H1 (cell line): ENCODE measurements at regions not wholly inside any gene's neighbourhood (a gene's known extent, or its start where the extent isn't known, plus 50 kb on each side); places are given as distances from the start of the nearest gene placed in this dataset.

ENCODE experiments used
- ASH2L ChIP-seq: fragments of 200-600, 300-600 bp; sonication (generic); IDR thresholded peaks from one replicate; pipeline ENCODE4 v1.7.1; 2017; ENCODE audit warnings: low read length
- ATF2 ChIP-seq: IDR thresholded peaks from 2 replicates; pipeline ENCODE4 v1.6.1; 2012; ENCODE audit warnings: low read length, inconsistent platforms
- BRCA1 ChIP-seq: IDR thresholded peaks from 2 replicates; pipeline ENCODE4 v1.6.1; 2012; ENCODE audit warnings: low read depth, low read length, improper control_type of control experiment
- CHD2 ChIP-seq: IDR thresholded peaks from 2 replicates; pipeline ENCODE4 v1.6.1; 2012; ENCODE audit warnings: low read length, improper control_type of control experiment
- CTCF ChIP-seq, 3 experiments: IDR thresholded peaks; 1 replicate in 2 of 3; 2 replicates in 1 of 3; pipeline versions ENCODE4 v1.5.1 to v1.6.1; 2011; ENCODE audit warnings: low read length in 3 of 3, mild to moderate bottlenecking in 3 of 3, inconsistent platforms in 2 of 3, low read depth in 1 of 3, moderate library complexity in 1 of 3; ENCODE audit not compliant: insufficient read depth in 1 of 3; ENCODE audit errors: control extremely low read depth in 1 of 3
- JUN ChIP-seq: IDR thresholded peaks from 2 replicates; pipeline ENCODE4 v1.6.1; 2011; ENCODE audit warnings: low read depth, mild to moderate bottlenecking, improper control_type of control experiment, low read length
- POLR2A ChIP-seq, 2 experiments: IDR thresholded peaks; 1 replicate in 1 of 2; 2 replicates in 1 of 2; pipeline ENCODE4 v1.6.1; 2011; ENCODE audit warnings: low read depth in 2 of 2, low read length in 2 of 2, mild to moderate bottlenecking in 2 of 2; ENCODE audit errors: control extremely low read depth in 1 of 2
- RAD21 ChIP-seq, 2 experiments: IDR thresholded peaks in 1 of 2; conservative IDR thresholded peaks in 1 of 2; 2 replicates each; pipeline ENCODE4 v1.6.1; 2011; ENCODE audit warnings: low read depth in 2 of 2, low read length in 2 of 2, improper control_type of control experiment in 1 of 2, inconsistent platforms in 1 of 2, mild to moderate bottlenecking in 1 of 2, moderate library complexity in 1 of 2
- RFX5 ChIP-seq: IDR thresholded peaks from 2 replicates; pipeline ENCODE4 v1.6.1; 2011; ENCODE audit warnings: low read depth, low read length, improper control_type of control experiment, borderline replicate concordance
- TAF1 ChIP-seq: IDR thresholded peaks from 2 replicates; pipeline ENCODE4 v1.6.1; 2011; ENCODE audit warnings: mild to moderate bottlenecking, low read depth, low read length
- ZNF274 ChIP-seq: IDR thresholded peaks from 2 replicates; pipeline ENCODE4 v1.7.0; 2012; ENCODE audit warnings: low read length, borderline replicate concordance; ENCODE audit errors: extremely low read depth

- TF ChIP-seq CTCF (IDR thresholded peaks at IDR 0.05; ENCODE audit: control extremely low read depth in 1 of 3, insufficient read depth in 1 of 3, low read depth in 1 of 3, low read length in 3 of 3) (peak in 2 of 3 experiments; percentile 8 to 40; a peak in 1 of 4 replicates), CHD2 (no peak), ASH2L (peak; percentile 100), RFX5 (no peak), JUN (no peak), POLR2A (IDR thresholded peaks at IDR 0.05; ENCODE audit: control extremely low read depth in 1 of 2, low read depth in 2 of 2, low read length in 2 of 2) (no peak), ZNF274 (no peak), TAF1 (peak; percentile 39; the same call in 1 of the 2 replicates), ATF2 (peak; percentile 31; the same call in 1 of the 2 replicates), BRCA1 (no peak), RAD21 (IDR thresholded peaks at IDR 0.05 in 1 of 2, conservative IDR thresholded peaks at IDR 0.05 in 1 of 2; ENCODE audit: low read depth in 2 of 2, low read length in 2 of 2) (peak in 1 of 2 experiments; percentile 7; a peak in 1 of 4 replicates)
Observed at GRCh38 chr6:27630727-27631608, 158.1 kb upstream of the ZNF184 start.
